HCT116 (cell line): ENCODE measurements at regions not wholly inside any gene's neighbourhood (a gene's known extent, or its start where the extent isn't known, plus 50 kb on each side); places are given as distances from the start of the nearest gene placed in this dataset.

Experiments
- ATAC-seq: fragments of 200-7000 bp; cut with Tn5 transposase; 2 replicates; pipeline ENCODE4 v1.9.1; 2020; ENCODE audit warnings: mild to moderate bottlenecking, moderate library complexity
- BruUV-seq: library from RNA; stranded (reverse); fragments of 400-500 nt; replicated peaks from 2 replicates; lab custom pipeline; 2021; lab: Mats Ljungman, UMichigan
- CTCF ChIA-PET: fragments of 300-600 bp; sonication (Branson Sonifier 250); formaldehyde crosslinking; loops from one replicate; lab custom pipeline; 2021; ENCODE audit warnings: antibody characterized with exemption; lab: Charles Lee
- POLR2A ChIA-PET: fragments of 300-600, 350-600 bp; sonication (Branson Sonifier 250); formaldehyde crosslinking; loops from one replicate; lab custom pipeline; 2021; ENCODE audit warnings: antibody characterized with exemption; lab: Charles Lee
- RAD21 ChIA-PET, 2 experiments: fragments of 300-600 bp; sonication (Branson Sonifier 250); formaldehyde crosslinking; loops; one replicate each; lab custom pipeline; 2023; ENCODE audit warnings: low total read pairs in 2 of 2; ENCODE audit not compliant: uncharacterized antibody in 2 of 2, unreplicated experiment in 2 of 2, low non-redundant PET in 1 of 2; lab: Charles Lee
- DNase-seq: peaks from one replicate; pipeline ENCODE4 v3.0.0-alpha.2; 2010; ENCODE audit warnings: low read depth, low spot score
- H2AFZ ChIP-seq: fragments of 200-600 bp; shearing (Covaris generic), sonication (generic); 2 replicates; pipeline ENCODE4 v1.6.1; 2017; ENCODE audit warnings: low read depth, mixed run types, mixed read lengths, antibody characterized with exemption, low read length; ENCODE audit not compliant: poor library complexity, severe bottlenecking
- H3K27ac ChIP-seq: 2 replicates; pipeline ENCODE4 v1.5.1; 2012; ENCODE audit warnings: low read depth, low read length
- H3K27me3 ChIP-seq: fragments of 200-600 bp; sonication (generic); 2 replicates; pipeline ENCODE4 v1.6.1; 2016; ENCODE audit warnings: mixed run types, low read length, mixed read lengths; ENCODE audit not compliant: insufficient read depth
- H3K36me3 ChIP-seq, 2 experiments: fragments of 200-500 bp in 1 of 2; fragments of 200-600 bp in 1 of 2; sonication (Bioruptor generic) in 1 of 2; sonication (generic) in 1 of 2; 2 replicates each; pipeline versions ENCODE4 v1.5.1 to v1.6.1; 2014 to 2016; ENCODE audit warnings: low read length in 2 of 2, inconsistent platforms in 1 of 2, mixed read lengths in 1 of 2, mixed run types in 1 of 2; ENCODE audit not compliant: insufficient read depth in 2 of 2, control insufficient read depth in 1 of 2
- H3K4me1 ChIP-seq, 2 experiments: fragments of 200-600 bp in 1 of 2; sonication (generic) in 1 of 2; 2 replicates each; pipeline versions ENCODE4 v1.5.1 to v1.6.1; 2012 to 2017; ENCODE audit warnings: low read length in 2 of 2, inconsistent platforms in 1 of 2, mild to moderate bottlenecking in 1 of 2, mixed read lengths in 1 of 2, mixed run types in 1 of 2, moderate library complexity in 1 of 2; ENCODE audit not compliant: insufficient read depth in 2 of 2, control insufficient read depth in 1 of 2
- H3K4me2 ChIP-seq: fragments of 200-600 bp; sonication (generic); 2 replicates; pipeline ENCODE4 v1.6.1; 2017; ENCODE audit warnings: mixed run types, low read length, mixed read lengths
- H3K4me3 ChIP-seq, 2 experiments: fragments of 200-600 bp in 1 of 2; sonication (generic) in 1 of 2; replicated peaks in 1 of 2; 2 replicates each; pipeline ENCODE4 v1.5.1; 2011 to 2016; ENCODE audit warnings: low read length in 2 of 2, control low read depth in 1 of 2, low read depth in 1 of 2, mild to moderate bottlenecking in 1 of 2, mixed read lengths in 1 of 2, mixed run types in 1 of 2
- H3K79me2 ChIP-seq: fragments of 200-600 bp; sonication (generic); 2 replicates; pipeline ENCODE4 v1.6.1; 2017; ENCODE audit warnings: mild to moderate bottlenecking, mixed run types, low read length, moderate library complexity, mixed read lengths; ENCODE audit not compliant: insufficient read depth
- H3K9ac ChIP-seq: fragments of 200-600 bp; sonication (generic); 2 replicates; pipeline ENCODE4 v1.6.1; 2016; ENCODE audit warnings: low read length, mixed read lengths
- H3K9me2 ChIP-seq: fragments of 200-600 bp; sonication (generic), shearing (Covaris generic); 2 replicates; pipeline ENCODE4 v1.6.1; 2017; ENCODE audit warnings: mixed run types, mild to moderate bottlenecking, moderate library complexity; ENCODE audit not compliant: insufficient read depth
- H3K9me3 ChIP-seq, 2 experiments: fragments of 200-500 bp in 1 of 2; fragments of 200-600 bp in 1 of 2; sonication (Bioruptor generic) in 1 of 2; sonication (generic) in 1 of 2; 2 replicates each; pipeline ENCODE4 v1.6.1; 2014 to 2017; ENCODE audit warnings: low read length in 2 of 2, mixed read lengths in 2 of 2, inconsistent platforms in 1 of 2, low read depth in 1 of 2, mild to moderate bottlenecking in 1 of 2, mixed run types in 1 of 2, moderate library complexity in 1 of 2; ENCODE audit not compliant: control insufficient read depth in 1 of 2, insufficient read depth in 1 of 2
- H4K20me1 ChIP-seq: fragments of 200-600 bp; sonication (generic), shearing (Covaris generic); 2 replicates; pipeline ENCODE4 v1.6.1; 2017; ENCODE audit warnings: mixed run types, mild to moderate bottlenecking, moderate library complexity; ENCODE audit not compliant: insufficient read depth
- CEBPB ChIP-seq: IDR thresholded peaks from 2 replicates; pipeline ENCODE4 v1.6.1; 2012; ENCODE audit warnings: low read depth
- EGR1 ChIP-seq: IDR thresholded peaks from 2 replicates; pipeline ENCODE4 v1.6.1; 2012; ENCODE audit warnings: low read depth
- EZH2 ChIP-seq: fragments of 200-600 bp; sonication (generic); IDR thresholded peaks from 2 replicates; pipeline ENCODE4 v1.6.1; 2017; ENCODE audit warnings: antibody characterized with exemption, mixed run types
- EZH2phosphoT487 ChIP-seq: fragments of 200-600 bp; IDR thresholded peaks from 2 replicates; pipeline ENCODE4 v1.6.1; 2018; ENCODE audit warnings: antibody characterized with exemption, borderline replicate concordance
- FOSL1 ChIP-seq: IDR thresholded peaks from 2 replicates; pipeline ENCODE4 v1.6.1; 2012; ENCODE audit warnings: low read depth
- JUND ChIP-seq: IDR thresholded peaks from 2 replicates; pipeline ENCODE4 v1.6.1; 2012
- POLR2A ChIP-seq: IDR thresholded peaks from 2 replicates; pipeline ENCODE4 v1.7.0; 2011; ENCODE audit warnings: borderline replicate concordance; ENCODE audit not compliant: insufficient read depth, insufficient read length; ENCODE audit errors: extremely low read depth
- RAD21 ChIP-seq: IDR thresholded peaks from 2 replicates; pipeline ENCODE4 v1.6.1; 2012; ENCODE audit warnings: low read depth, mild to moderate bottlenecking
- SIN3A ChIP-seq: IDR thresholded peaks from 2 replicates; pipeline ENCODE4 v1.6.1; 2012; ENCODE audit warnings: low read depth
- SP1 ChIP-seq: IDR thresholded peaks from 2 replicates; pipeline ENCODE4 v1.6.1; 2012; ENCODE audit warnings: low read depth
- TCF7L2 ChIP-seq: IDR thresholded peaks from 2 replicates; pipeline ENCODE4 v1.7.0; 2011; ENCODE audit warnings: borderline replicate concordance, inconsistent platforms; ENCODE audit not compliant: insufficient read depth, insufficient read length; ENCODE audit errors: extremely low read depth
- ZFX ChIP-seq: fragments of 450-650 bp; IDR thresholded peaks from 2 replicates; pipeline ENCODE4 v1.6.1; 2017
- intact Hi-C: fragments of 100-400 bp; cut with micrococcal nuclease; formaldehyde crosslinking; loops from 2 replicates; pipeline ENCODE4 v1.10.0; 2022
- TF ChIP-seq, protein P1 (sequence below): IDR thresholded peaks from 2 replicates; pipeline ENCODE4 v1.6.1; 2012; ENCODE audit warnings: low read depth
- TF ChIP-seq, protein P2 (sequence below): IDR thresholded peaks from 2 replicates; pipeline ENCODE4 v1.6.1; 2011; ENCODE audit warnings: mild to moderate bottlenecking, low read length, moderate library complexity; ENCODE audit not compliant: insufficient replicate concordance; ENCODE audit errors: extremely low read depth
- TF ChIP-seq, protein P3 (sequence below): IDR thresholded peaks from 2 replicates; pipeline ENCODE4 v1.6.1; 2012
- TF ChIP-seq, protein P4 (sequence below), 3 experiments: fragments of 200-600 bp in 1 of 3; sonication (generic) in 1 of 3; IDR thresholded peaks in 2 of 3; conservative IDR thresholded peaks in 1 of 3; 2 replicates each; pipeline ENCODE4 v1.5.1; 2012 to 2017; ENCODE audit warnings: low read depth in 2 of 3, low read length in 2 of 3, antibody characterized with exemption in 1 of 3, borderline replicate concordance in 1 of 3, control low read depth in 1 of 3, mild to moderate bottlenecking in 1 of 3, mixed read lengths in 1 of 3, mixed run types in 1 of 3, moderate library complexity in 1 of 3; ENCODE audit not compliant: insufficient read depth in 1 of 3
- TF ChIP-seq, protein P5 (sequence below): IDR thresholded peaks from 2 replicates; pipeline ENCODE4 v1.6.1; 2012

DNA sequence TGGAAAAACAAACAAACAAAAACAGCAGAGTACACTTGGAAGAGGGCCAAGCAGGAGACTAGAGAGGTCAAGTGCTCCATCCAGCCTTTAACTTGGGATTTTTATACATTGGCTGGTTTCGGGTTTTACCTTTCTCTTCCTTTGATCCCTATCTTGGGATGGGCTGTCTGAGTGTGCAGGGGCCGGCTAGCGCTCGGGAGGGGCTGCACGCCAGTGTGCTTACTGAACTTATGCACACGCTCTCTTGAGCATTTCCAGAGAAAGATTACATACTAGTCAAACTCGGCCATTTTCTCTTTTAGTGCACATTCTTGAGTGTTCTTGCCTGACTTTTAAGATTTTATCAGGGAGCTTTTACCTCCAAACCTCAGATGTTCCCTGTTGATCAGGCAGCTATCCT, 707.8 kb downstream of the DSC3 start:
- BruUV-seq, result no TSS peak
- H3K79me2 ChIP-seq, result no peaks in the 10 kb centered on the region
- ATAC-seq (no peak), DNase-seq (no peak)
- ChIA-PET CTCF (no interaction called here), POLR2A (no interaction called here), RAD21 (no interaction called here)
- TF ChIP-seq POLR2A (no peak), CEBPB (no peak), TCF7L2 (no peak), JUND (no peak), RAD21 (no peak), EZH2 (no peak), FOSL1 (no peak), EZH2phosphoT487 (no peak), SP1 (no peak), ZFX (no peak), EGR1 (no peak), SIN3A (no peak)
- TF ChIP-seq, protein P1, sequence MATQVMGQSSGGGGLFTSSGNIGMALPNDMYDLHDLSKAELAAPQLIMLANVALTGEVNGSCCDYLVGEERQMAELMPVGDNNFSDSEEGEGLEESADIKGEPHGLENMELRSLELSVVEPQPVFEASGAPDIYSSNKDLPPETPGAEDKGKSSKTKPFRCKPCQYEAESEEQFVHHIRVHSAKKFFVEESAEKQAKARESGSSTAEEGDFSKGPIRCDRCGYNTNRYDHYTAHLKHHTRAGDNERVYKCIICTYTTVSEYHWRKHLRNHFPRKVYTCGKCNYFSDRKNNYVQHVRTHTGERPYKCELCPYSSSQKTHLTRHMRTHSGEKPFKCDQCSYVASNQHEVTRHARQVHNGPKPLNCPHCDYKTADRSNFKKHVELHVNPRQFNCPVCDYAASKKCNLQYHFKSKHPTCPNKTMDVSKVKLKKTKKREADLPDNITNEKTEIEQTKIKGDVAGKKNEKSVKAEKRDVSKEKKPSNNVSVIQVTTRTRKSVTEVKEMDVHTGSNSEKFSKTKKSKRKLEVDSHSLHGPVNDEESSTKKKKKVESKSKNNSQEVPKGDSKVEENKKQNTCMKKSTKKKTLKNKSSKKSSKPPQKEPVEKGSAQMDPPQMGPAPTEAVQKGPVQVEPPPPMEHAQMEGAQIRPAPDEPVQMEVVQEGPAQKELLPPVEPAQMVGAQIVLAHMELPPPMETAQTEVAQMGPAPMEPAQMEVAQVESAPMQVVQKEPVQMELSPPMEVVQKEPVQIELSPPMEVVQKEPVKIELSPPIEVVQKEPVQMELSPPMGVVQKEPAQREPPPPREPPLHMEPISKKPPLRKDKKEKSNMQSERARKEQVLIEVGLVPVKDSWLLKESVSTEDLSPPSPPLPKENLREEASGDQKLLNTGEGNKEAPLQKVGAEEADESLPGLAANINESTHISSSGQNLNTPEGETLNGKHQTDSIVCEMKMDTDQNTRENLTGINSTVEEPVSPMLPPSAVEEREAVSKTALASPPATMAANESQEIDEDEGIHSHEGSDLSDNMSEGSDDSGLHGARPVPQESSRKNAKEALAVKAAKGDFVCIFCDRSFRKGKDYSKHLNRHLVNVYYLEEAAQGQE, result no peak
- TF ChIP-seq, protein P2, sequence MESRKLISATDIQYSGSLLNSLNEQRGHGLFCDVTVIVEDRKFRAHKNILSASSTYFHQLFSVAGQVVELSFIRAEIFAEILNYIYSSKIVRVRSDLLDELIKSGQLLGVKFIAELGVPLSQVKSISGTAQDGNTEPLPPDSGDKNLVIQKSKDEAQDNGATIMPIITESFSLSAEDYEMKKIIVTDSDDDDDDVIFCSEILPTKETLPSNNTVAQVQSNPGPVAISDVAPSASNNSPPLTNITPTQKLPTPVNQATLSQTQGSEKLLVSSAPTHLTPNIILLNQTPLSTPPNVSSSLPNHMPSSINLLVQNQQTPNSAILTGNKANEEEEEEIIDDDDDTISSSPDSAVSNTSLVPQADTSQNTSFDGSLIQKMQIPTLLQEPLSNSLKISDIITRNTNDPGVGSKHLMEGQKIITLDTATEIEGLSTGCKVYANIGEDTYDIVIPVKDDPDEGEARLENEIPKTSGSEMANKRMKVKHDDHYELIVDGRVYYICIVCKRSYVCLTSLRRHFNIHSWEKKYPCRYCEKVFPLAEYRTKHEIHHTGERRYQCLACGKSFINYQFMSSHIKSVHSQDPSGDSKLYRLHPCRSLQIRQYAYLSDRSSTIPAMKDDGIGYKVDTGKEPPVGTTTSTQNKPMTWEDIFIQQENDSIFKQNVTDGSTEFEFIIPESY, result no peak
- TF ChIP-seq, protein P3, sequence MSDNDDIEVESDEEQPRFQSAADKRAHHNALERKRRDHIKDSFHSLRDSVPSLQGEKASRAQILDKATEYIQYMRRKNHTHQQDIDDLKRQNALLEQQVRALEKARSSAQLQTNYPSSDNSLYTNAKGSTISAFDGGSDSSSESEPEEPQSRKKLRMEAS, result no peak
- TF ChIP-seq, protein P4, sequence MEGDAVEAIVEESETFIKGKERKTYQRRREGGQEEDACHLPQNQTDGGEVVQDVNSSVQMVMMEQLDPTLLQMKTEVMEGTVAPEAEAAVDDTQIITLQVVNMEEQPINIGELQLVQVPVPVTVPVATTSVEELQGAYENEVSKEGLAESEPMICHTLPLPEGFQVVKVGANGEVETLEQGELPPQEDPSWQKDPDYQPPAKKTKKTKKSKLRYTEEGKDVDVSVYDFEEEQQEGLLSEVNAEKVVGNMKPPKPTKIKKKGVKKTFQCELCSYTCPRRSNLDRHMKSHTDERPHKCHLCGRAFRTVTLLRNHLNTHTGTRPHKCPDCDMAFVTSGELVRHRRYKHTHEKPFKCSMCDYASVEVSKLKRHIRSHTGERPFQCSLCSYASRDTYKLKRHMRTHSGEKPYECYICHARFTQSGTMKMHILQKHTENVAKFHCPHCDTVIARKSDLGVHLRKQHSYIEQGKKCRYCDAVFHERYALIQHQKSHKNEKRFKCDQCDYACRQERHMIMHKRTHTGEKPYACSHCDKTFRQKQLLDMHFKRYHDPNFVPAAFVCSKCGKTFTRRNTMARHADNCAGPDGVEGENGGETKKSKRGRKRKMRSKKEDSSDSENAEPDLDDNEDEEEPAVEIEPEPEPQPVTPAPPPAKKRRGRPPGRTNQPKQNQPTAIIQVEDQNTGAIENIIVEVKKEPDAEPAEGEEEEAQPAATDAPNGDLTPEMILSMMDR (IDR thresholded peaks at IDR 0.05 in 2 of 3, conservative IDR thresholded peaks at IDR 0.05 in 1 of 3; ENCODE audit: borderline replicate concordance in 1 of 3, insufficient read depth in 1 of 3, low read depth in 2 of 3, low read length in 2 of 3), result no peak
- TF ChIP-seq, protein P5, sequence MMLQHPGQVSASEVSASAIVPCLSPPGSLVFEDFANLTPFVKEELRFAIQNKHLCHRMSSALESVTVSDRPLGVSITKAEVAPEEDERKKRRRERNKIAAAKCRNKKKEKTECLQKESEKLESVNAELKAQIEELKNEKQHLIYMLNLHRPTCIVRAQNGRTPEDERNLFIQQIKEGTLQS, result no peak
- H3K36me3 ChIP-seq, result no peaks in the 10 kb centered on the region
- no peak overlapping the region for H3K4me2 ChIP-seq
- no peaks in the 10 kb centered on the region for H3K9me3 ChIP-seq
- no peaks in the 10 kb centered on the region for H3K27me3 ChIP-seq
- no peak overlapping the region for H3K27ac ChIP-seq
- intact Hi-C loops, result no loop called here
- no peak overlapping the region for H3K9ac ChIP-seq
- H4K20me1 ChIP-seq, result no peaks in the 10 kb centered on the region
- H3K4me3 ChIP-seq, result no peak overlapping the region
- no peaks in the 10 kb centered on the region for H3K9me2 ChIP-seq
- no peaks in the 10 kb centered on the region for H3K4me1 ChIP-seq
- H2AFZ ChIP-seq, result no peak overlapping the region
